ENCODE measurements at regions not wholly inside any gene's neighbourhood (a gene's known extent, or its start where the extent isn't known, plus 50 kb on each side); places are given as distances from the start of the nearest gene placed in this dataset.
"Not testable (repeated sequence)": the region's sequence is repeated elsewhere in the genome, so short reads cannot be mapped to it uniquely, and the experiment has no call there.

GRCh38 chr6:27720607-27721580 is 191.3 kb downstream of the OR2B2 start:
- TF ChIP-seq, protein P1, sequence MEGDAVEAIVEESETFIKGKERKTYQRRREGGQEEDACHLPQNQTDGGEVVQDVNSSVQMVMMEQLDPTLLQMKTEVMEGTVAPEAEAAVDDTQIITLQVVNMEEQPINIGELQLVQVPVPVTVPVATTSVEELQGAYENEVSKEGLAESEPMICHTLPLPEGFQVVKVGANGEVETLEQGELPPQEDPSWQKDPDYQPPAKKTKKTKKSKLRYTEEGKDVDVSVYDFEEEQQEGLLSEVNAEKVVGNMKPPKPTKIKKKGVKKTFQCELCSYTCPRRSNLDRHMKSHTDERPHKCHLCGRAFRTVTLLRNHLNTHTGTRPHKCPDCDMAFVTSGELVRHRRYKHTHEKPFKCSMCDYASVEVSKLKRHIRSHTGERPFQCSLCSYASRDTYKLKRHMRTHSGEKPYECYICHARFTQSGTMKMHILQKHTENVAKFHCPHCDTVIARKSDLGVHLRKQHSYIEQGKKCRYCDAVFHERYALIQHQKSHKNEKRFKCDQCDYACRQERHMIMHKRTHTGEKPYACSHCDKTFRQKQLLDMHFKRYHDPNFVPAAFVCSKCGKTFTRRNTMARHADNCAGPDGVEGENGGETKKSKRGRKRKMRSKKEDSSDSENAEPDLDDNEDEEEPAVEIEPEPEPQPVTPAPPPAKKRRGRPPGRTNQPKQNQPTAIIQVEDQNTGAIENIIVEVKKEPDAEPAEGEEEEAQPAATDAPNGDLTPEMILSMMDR (IDR thresholded peaks at IDR 0.05; ENCODE audit: insufficient read depth, low read length) = no peak
- no peak overlapping the region for H3K4me3 ChIP-seq (ENCODE audit: low read depth, low read length)
- peak; percentile 43 for DNase-seq (ENCODE audit: low read depth)

- not testable (repeated sequence) for H3K4me3 ChIP-seq (ENCODE audit: low read depth, low read length); DNase-seq (ENCODE audit: low read depth)
Observed at GRCh38 chr6:27719039-27719438, 193.2 kb downstream of the OR2B2 start.

DNA sequence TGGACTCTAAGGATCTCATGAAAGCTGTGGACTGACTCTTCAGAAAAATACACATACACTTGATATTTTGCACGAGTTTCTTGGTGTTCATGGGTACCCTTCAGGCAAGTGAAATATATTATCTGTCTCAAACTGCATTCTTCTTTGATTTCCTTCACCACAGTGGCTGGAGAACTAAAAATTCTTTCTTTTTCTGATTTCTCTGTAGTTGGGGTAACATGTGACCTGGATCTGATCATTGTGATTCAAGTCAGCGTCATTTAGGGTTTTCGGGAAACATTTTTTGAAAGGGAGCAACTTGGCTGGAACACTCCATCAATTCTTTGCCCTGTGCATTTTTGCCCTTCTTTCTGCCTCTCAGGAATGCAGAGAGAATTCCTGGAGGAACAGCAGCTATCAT is 205.8 kb downstream of the OR2B2 start:
- no peak for DNase-seq (ENCODE audit: low read depth)
- TF ChIP-seq, protein P1 (IDR thresholded peaks at IDR 0.05; ENCODE audit: insufficient read depth, low read length) = no peak
- no peak overlapping the region for H3K4me3 ChIP-seq (ENCODE audit: low read depth, low read length)

DNA sequence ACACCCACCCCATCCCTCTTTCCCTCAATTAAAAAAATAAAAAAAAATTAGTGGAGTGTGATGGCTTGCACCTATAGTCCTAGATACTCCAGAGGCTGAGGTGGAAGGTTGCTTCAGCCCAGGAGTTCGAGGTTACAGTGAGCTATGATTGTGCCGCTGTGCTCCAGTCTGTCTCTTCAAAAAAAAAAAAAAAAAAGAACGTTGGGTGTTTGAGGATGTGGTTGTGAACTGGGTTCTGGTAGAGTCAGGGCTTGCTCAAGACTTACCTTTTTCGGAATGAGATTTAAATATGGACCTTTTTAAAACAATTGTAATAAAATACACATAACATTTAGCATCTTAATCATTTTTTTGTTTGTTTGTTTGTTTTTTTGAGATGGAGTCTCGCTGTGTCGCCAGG is 211.9 kb downstream of the OR2B2 start:
- H3K4me3 ChIP-seq (ENCODE audit: low read depth, low read length) = no peak overlapping the region
- no peak for DNase-seq (ENCODE audit: low read depth)
- TF ChIP-seq, protein P1 (IDR thresholded peaks at IDR 0.05; ENCODE audit: insufficient read depth, low read length) = no peak

DNA sequence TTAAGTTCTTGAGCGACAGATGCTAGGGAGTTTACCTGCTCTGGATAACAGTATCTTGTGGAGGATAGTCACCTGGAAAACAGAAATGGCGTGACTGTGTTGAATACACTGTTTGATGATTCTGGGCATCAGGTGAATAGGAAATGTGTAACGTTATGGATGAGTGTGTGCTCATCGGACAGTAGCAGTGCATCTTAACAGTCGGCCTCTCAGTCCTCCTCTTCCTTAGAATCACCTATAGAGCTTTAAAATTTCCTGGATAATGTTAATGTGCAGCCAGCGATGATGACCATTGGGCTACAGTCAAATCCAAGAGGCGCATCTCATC is 217.7 kb downstream of the OR2B2 start:
- DNase-seq (ENCODE audit: low read depth) = no peak
- H3K4me3 ChIP-seq (ENCODE audit: low read depth, low read length) = no peak overlapping the region
- TF ChIP-seq, protein P1 (IDR thresholded peaks at IDR 0.05; ENCODE audit: insufficient read depth, low read length) = no peak

DNA sequence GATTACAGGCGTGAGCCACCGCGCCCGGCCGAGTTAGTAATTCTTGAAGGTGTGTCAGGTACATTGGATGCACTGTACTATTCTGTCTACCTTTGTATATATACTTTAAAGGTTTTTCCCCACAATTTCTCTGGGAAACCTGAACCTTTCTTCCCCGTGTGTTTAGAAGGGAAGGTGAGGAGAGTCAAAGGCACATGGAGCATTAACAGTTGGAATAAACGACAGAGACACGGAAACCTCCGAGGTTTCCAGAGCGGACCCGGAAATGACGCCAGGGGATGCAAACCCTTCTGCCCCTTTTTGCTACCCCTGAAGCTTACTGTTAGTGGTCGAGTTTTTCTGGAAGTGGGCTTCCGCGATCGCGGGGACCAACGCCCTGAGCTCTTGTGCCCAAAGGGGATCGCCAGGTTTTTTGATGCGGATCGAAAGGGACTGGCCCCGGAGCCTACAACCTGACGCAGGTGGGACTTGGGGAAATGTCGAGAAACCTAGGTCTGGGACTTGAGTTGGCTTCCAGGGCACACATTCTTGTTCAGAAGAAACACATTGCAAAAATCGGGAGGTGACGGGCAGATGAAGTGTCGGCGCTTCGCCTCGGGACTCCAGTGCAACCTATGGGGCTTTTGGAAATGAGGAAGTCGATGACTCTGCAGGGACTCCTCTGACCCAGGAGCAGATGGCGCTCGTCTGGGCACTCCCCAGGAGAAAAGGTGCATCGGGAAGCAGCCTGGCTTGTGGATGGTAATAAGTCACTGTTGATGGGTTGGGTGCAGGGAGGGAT is 218.2 kb downstream of the OR2B2 start:
- TF ChIP-seq, protein P1 (IDR thresholded peaks at IDR 0.05; ENCODE audit: insufficient read depth, low read length) = no peak
- DNase-seq (ENCODE audit: low read depth) = no peak
- H3K4me3 ChIP-seq (ENCODE audit: low read depth, low read length) = peak overlapping the region; percentile 33

DNA sequence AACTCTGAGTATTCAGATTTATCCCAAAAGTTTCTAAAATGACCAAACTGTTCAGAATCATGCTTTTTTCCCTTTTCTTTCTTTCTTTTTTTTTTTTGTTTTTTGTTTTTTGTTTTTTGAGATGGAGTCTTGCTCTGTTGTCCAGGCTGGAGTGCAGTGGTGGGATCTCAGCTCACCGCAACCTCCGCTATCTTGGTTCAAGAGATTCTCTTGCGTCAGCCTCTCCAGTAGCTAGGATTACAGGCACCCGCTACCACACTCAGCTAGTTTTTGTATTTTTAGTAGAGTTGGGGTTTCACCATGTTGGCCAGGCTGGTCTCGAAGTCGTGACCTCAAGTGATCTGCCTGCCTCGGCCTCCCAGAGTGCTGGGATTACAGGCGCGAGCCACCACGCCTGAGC is 219.2 kb upstream of the ZNF184 start:
- not testable (repeated sequence) for DNase-seq (ENCODE audit: low read depth); H3K4me3 ChIP-seq (ENCODE audit: low read depth, low read length)
